Stimulated activated CD4-positive, alpha-beta T cell treated with anti-CD3 and anti-CD28 coated beads, Interleukin-15, amount 100 ng/mL, for 24 hours (primary cell): ENCODE measurements at regions not wholly inside any gene's neighbourhood (a gene's known extent, or its start where the extent isn't known, plus 50 kb on each side); places are given as distances from the start of the nearest gene placed in this dataset.
"Not testable (repeated sequence)": the region's sequence is repeated elsewhere in the genome, so short reads cannot be mapped to it uniquely, and the experiment has no call there.

ENCODE experiments used
- DNase-seq: peaks from one replicate; pipeline ENCODE4 v3.0.0-alpha.2; 2020

- no peak for DNase-seq
Observed at GRCh38 chr20:51955756-51956155, 153.4 kb upstream of the SALL4 start.

GRCh38 chr20:51953731-51954340, 151.5 kb upstream of the SALL4 start:
- no peak for DNase-seq

- no peak for DNase-seq
Observed at GRCh38 chr20:51950926-51951325, 148.6 kb upstream of the SALL4 start.

DNA sequence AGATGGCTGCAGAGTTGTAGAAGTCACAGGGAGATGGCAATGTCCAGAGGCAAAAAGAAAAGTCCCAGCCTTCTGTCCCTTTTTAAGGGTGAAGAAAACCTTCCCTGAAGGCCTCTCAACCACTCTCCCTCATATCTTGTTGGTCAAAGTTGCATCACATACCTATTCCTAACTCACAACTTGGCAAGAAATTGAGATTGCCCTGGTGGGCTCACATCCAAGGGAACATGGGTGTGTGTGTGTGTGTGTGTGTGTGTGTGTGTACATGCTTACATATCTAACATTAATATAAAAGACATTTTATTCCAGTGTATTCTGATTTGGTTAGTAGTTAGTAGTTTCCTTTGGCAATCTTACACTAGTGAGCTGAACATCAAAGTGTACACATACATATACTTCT, 144.3 kb upstream of the SALL4 start:
- no peak for DNase-seq

DNA sequence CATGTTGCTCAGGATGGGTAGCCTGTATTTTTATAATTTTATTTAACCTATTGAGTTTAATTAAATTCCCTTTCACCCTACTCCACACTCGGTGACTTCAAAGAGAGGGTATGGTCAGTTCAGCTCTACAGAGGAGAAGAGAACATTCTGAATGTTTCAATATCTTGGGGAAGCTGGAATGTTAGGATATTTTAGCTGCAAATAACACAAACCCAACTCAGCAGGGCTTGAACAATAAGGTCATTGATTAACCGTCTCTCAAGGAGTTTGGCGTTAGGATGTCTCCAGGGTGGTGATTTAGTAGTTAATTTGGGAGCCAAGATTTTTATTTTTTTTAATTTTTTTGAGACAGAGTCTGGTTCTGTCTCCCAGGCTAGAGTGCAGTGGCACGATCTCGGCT, 143.6 kb upstream of the SALL4 start:
- no peak for DNase-seq

DNA sequence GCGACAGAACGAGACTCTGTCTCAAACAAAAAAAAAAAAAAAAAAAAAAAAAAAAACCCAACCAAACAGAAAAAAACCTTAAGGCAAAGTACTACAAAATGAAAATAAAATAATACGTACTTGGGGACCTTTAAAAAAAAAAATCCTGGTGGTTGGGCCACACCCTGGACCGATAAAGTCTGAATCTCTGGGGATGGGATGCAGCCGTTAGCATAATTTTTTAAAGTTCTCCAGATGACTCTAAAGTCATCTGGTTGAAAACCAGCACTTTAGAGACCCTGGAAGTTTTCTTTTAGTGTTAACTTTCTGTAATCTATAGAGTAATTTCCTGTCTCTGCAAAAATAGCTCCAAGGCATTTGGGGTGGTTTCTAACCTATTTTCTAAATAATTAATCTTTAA, 142.9 kb upstream of the SALL4 start:
- no peak for DNase-seq

DNA sequence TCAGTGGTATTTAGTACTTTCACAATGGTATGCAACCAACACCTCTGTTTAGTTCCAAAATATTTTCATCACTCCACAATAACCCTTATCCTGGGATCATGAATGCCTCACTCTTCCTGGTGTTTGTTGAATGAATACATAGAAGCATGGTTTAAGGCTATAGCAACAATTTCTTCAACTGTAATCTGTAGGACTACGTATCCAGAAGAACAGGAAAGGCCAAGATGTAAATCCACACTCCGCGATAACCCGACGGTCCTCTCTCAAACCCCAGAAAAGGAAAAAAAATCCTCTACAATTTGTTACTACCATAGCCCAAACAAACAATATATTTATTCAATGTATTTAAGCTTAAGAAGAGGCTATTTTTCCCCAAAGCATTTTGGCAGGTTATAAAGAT, 141.4 kb upstream of the SALL4 start:
- no peak for DNase-seq

- DNase-seq: not testable (repeated sequence)
Observed at GRCh38 chr20:51943326-51943725, 141.0 kb upstream of the SALL4 start.

- DNase-seq: no peak
Observed at GRCh38 chr20:51941503-51941902, 139.2 kb upstream of the SALL4 start.

GRCh38 chr20:51939259-51939585, 136.9 kb upstream of the SALL4 start:
- no peak for DNase-seq

DNA sequence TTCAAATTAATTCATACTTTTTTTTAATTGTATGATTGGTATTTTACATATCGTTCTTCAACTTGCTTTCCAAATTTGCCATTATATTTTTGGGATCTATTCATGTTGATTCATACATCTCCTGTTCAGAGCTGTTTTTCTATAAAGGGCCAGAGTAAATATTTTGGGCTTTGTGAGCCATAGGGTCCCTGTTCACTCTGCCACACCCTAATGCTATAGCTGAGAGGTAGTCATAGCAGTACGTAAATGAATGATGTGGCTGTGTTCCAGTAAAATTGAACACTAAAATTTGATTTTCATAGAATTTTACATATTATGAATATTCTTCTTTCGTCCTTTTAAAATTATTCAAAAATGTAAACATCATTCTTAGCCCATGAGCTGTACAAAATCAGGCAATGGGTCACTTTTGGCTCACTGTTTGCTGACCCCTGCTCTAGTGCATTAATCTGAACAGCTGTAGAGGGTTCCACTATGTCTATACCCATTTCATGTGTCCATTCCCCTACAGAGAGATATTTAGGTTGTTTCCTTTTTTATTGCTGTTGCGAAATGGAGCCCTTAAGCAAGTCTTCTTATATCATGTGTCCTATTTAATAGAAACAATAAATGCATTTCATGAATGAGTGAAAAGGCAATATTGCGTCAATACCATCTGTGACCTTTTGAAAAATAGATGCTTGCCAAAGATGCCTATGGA, 136.4 kb upstream of the SALL4 start:
- no peak for DNase-seq

GRCh38 chr20:51937779-51938178, 135.5 kb upstream of the SALL4 start:
- DNase-seq: no peak

- no peak for DNase-seq
Observed at GRCh38 chr20:51936377-51936776, 134.1 kb upstream of the SALL4 start.

DNA sequence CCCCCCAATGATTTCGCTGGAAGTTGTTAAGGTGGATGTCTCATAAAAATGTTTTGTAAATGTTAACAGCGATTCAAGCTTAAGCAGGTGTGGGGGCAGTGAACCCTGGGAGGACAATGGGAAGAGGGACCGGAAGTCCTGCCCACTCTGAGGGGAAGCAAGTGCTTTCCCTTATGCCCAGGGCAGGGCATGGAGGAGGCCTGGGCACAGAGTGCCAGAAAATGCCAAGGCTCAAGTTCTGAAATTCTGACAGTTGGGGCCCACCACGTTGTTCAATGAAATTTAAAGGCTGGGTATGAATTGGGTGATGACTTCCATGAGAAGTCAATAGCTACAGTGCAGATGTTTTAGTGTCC, 132.7 kb upstream of the SALL4 start:
- DNase-seq: no peak

DNA sequence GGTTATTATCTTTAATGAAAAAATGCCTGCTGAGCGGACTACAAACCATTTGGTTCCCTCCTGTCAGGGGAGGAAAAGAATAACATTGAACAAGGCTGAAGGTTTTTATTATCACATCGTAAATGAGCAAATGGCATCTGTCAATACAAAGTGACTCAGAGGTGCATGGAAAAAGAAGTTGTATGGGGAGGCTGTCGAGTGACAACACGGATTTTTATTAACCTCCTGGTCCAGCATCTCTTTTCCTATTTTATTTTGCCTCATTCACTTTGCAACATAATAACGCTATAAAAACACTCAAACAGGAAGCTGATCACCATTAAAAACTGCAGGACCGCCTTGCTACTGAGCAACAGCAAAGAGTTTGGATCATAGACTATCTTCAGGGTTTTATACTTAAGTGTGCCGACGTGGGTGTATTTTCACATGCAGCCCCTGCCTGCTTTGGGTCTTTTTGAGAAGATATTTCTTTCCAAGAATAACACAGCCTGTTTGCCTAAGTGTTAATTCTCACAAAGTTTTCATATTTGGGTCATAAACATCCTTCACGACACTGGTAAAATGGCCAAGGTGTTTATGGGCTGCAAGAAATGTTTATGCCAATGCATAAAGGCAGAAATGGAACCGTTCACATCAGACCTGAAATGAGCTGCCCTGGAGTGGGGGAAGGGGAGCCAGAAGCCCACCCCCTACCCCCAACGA, 132.1 kb upstream of the SALL4 start:
- DNase-seq: no peak

GRCh38 chr20:51931371-51931781, 129.1 kb upstream of the SALL4 start:
- no peak for DNase-seq

- no peak for DNase-seq
Observed at GRCh38 chr20:51930775-51931174, 128.5 kb upstream of the SALL4 start.

- DNase-seq: no peak
Observed at GRCh38 chr20:51928931-51929330, 126.6 kb upstream of the SALL4 start.

GRCh38 chr20:51927970-51928369, 125.6 kb upstream of the SALL4 start:
- not testable (repeated sequence) for DNase-seq

DNA sequence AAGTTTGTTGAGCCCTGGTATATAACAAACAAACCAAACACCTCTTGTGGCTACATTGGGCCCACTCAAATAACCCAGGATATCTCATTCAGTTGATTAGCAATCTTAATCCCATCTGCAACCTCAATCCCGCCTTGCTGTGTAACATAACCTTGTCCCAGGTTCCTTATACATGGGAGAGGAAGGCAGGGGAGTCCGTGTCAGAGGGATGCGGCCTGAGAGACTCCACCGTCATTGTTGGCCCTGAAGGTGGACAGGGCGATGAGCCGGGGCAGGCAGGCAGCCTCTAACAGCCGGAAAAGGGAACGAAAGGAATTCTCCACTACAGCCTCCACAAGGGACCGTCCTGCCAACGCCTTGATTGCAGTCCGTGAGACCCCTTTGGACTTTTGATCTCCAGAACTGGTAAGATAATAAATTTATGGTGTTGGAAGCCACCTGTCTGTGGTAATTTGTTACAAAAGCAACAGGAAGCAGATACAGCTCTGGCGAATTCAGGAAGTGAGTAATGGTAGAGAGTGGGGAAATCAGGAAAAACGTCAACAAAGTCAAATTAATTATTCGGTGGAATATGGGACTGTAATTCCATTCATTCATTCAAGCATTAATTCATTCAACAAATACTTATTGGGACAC, 124.5 kb upstream of the SALL4 start:
- no peak for DNase-seq

DNA sequence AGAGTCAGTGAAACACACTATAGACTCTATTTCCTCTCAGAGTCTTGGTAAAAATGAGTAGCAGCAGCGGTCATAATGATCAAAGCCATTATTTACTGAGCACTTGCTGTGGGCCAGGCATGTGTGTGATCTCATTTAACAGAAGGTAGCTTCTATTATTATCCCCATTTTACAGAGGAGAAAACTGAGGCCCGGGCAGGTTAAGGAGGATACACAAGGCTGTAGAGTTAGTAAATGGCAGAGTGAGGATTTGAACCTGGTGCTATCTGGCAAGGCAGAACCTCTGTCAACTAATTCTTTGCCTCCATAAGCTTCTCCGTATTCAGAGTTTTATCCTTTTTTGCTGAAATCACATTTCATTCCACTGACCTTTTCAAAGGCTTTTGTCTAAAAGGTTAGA, 122.2 kb upstream of the SALL4 start:
- DNase-seq: no peak

DNA sequence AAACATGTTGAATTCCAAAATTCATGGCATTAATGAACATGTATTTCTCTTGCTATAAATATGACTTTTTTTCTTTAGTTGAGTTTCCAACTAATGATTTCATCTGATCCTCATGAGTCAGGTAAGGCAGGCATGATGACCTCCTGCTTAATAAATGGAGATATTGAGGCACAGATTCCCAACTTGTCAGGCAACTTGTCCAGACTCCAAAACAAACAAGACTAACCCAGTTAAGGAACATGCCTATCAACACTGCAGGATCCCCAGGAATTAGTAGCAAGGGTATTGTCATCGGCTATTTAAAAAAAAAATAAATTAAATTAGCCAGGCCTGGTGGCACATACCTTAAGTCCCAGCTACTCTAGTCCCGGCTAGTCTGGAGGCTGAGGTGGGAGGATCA, 121.3 kb upstream of the SALL4 start:
- no peak for DNase-seq

GRCh38 chr20:51922812-51923211, 120.5 kb upstream of the SALL4 start:
- not testable (repeated sequence) for DNase-seq

- no peak for DNase-seq
Observed at GRCh38 chr20:51918561-51918960, 116.2 kb upstream of the SALL4 start.
